Left ventricle myocardium inferior (tissue), 1 donor: ENCODE measurements at regions not wholly inside any gene's neighbourhood (a gene's known extent, or its start where the extent isn't known, plus 50 kb on each side); places are given as distances from the start of the nearest gene placed in this dataset.

Source experiments
- DNase-seq: peaks from one replicate; pipeline ENCODE4 v3.0.0-alpha.2; 2020
- H3K27ac ChIP-seq: fragments of 200-600 bp; replicated peaks from 2 replicates; pipeline ENCODE4 v1.8.0; 2021
- H3K27me3 ChIP-seq: fragments of 200-600 bp; 2 replicates; pipeline ENCODE4 v1.8.0; 2021; ENCODE audit warnings: low read depth
- H3K36me3 ChIP-seq: fragments of 200-600 bp; 2 replicates; pipeline ENCODE4 v1.8.0; 2021
- H3K4me1 ChIP-seq: fragments of 200-600 bp; 2 replicates; pipeline ENCODE4 v1.8.0; 2021
- H3K4me3 ChIP-seq: fragments of 200-600 bp; 2 replicates; pipeline ENCODE4 v1.8.0; 2021; ENCODE audit warnings: mild to moderate bottlenecking, moderate library complexity
- H3K9me3 ChIP-seq: fragments of 200-600 bp; replicated peaks from 2 replicates; pipeline ENCODE4 v1.8.0; 2021
- CTCF ChIP-seq: fragments of 200-600 bp; IDR thresholded peaks from 2 replicates; pipeline ENCODE4 v1.8.0; 2021; ENCODE audit warnings: antibody characterized with exemption, mild to moderate bottlenecking, borderline replicate concordance
- intact Hi-C: fragments of 100-400 bp; cut with micrococcal nuclease; formaldehyde crosslinking; loops from one replicate; pipeline ENCODE4 v1.11.0; 2022
- donor health status: DM: no; HTN: yes; CAD: no; lungs with severe emphysema.

DNA sequence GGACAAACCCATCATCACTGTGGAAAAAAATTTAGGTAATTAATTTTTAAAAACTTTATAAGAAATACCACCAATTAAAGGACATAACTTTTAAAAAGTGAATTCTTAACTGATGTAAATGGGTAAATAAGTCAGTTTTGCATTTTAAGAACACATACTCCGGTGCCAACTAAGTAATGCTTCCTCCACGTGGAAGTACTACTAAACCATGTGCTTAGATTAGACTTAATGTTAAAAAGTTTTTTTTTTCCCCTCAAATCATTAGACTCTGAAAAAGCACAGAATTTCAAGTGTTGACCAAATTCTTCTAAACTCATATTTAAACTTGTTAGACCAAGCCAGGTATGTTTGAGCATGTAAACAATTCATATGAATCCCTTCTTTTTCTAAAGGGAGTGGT is 242.0 kb downstream of the NFKBIZ start:
- intact Hi-C loops, result no loop called here
- Histone ChIP-seq H3K27me3 (no peaks in the 10 kb centered on the region), H3K9me3 (no peaks in the 10 kb centered on the region), H3K27ac (no peak overlapping the region), H3K4me3 (no peak overlapping the region), H3K36me3 (no peaks in the 10 kb centered on the region), H3K4me1 (peaks cover 19% of the 10 kb centered on the region)
- DNase-seq, result no peak
- no peak for TF ChIP-seq CTCF

DNA sequence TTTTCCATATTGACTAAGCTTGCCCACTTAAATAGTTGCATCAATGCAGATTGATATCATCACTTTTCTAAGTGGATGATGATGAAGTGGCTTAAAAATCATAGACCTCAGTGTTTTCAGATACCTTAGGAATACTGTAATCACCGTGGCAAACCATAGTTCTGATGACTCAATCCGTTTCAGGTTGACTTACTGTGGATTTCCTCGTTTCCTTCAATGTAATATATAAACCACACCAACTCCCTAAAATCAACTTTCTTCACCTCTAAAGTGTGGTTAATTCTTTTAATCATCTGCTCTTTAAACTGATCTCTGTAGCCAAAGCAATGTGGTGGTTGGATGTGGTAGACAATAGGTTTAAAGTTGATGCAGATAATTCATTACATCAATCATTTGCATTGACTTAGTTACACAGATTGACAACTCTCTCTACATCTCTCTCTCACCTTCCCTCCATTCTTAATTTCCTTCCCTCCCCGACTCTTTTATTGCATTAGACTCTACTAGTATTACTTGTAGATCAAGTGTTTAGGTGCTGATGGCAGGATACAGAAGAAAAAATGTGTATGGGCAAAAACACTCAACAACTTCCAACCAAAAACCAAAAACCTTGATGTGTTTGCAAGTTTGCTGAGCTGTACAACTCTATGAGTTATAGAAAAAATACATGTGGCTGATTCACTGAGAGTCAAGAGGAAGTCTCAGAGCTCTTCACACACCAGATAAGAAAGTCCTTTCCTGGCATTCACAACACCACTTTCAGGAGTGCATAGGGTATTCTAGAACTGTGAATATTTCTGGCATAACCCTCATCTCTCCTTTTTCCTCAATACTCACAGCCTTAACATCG is 243.5 kb downstream of the NFKBIZ start:
- no peaks in the 10 kb centered on the region for H3K27me3 ChIP-seq
- intact Hi-C loops, result no loop called here
- no peak overlapping the region for H3K4me3 ChIP-seq
- H3K36me3 ChIP-seq, result no peaks in the 10 kb centered on the region
- H3K27ac ChIP-seq, result no peak overlapping the region
- DNase-seq, result no peak
- no peaks in the 10 kb centered on the region for H3K9me3 ChIP-seq
- H3K4me1 ChIP-seq, result peaks cover 19% of the 10 kb centered on the region
- no peak for TF ChIP-seq CTCF

DNA sequence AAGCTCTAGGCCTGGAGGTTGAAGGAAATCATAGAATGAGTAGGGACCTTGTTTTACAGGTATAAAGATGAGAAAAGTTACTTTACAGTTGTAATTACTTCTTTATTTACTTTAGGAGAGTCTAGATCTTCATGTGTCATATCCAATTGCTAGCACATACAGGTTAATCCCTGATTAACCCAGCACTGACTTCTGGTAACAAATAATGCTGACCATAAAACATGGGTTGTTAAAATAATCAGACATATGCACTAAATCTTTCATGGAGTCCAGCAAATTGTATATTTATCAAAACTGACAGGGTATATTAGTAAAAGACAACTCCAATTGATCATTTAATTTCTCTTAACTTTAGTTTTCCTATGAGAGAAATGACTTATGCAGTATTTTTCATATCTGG is 245.2 kb downstream of the NFKBIZ start:
- TF ChIP-seq CTCF, result no peak
- intact Hi-C loops, result no loop called here
- no peak overlapping the region for H3K4me3 ChIP-seq
- no peaks in the 10 kb centered on the region for H3K36me3 ChIP-seq
- H3K27ac ChIP-seq, result no peak overlapping the region
- H3K9me3 ChIP-seq, result no peaks in the 10 kb centered on the region
- DNase-seq, result no peak
- peaks cover 16% of the 10 kb centered on the region for H3K4me1 ChIP-seq
- no peaks in the 10 kb centered on the region for H3K27me3 ChIP-seq

DNA sequence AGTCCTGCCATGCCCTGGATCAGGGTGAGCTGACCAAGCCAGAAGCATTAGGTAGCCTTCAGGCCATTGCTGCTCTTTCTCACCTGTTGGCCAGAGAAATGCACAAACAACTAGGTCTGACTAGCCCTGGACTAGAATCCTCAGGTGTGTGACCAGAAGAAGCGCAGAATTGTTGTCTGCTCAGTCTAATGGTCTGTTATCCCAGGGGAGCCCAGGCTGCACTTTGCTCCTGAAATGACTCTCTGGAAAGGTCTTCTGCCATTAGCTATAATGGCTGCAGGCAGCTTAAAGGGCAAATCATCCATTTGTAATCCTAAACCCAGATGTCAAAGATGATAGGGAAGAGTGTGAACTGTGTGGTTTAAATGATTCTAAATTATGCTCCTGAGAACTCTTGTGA is 246.1 kb downstream of the NFKBIZ start:
- DNase-seq, result no peak
- Histone ChIP-seq H3K4me3 (no peak overlapping the region), H3K27me3 (no peaks in the 10 kb centered on the region), H3K9me3 (no peaks in the 10 kb centered on the region), H3K36me3 (no peaks in the 10 kb centered on the region), H3K27ac (no peak overlapping the region), H3K4me1 (peaks cover 7% of the 10 kb centered on the region)
- TF ChIP-seq CTCF, result no peak
- intact Hi-C loops, result no loop called here

GRCh38 chr3:102096066-102096465 is 246.8 kb downstream of the NFKBIZ start:
- intact Hi-C loops, result no loop called here
- no peak for DNase-seq
- H3K4me3 ChIP-seq, result no peak overlapping the region
- TF ChIP-seq CTCF, result no peak
- H3K27me3 ChIP-seq, result no peaks in the 10 kb centered on the region
- no peak overlapping the region for H3K27ac ChIP-seq
- no peaks in the 10 kb centered on the region for H3K36me3 ChIP-seq
- peaks cover under 1% of the 10 kb centered on the region for H3K4me1 ChIP-seq
- no peaks in the 10 kb centered on the region for H3K9me3 ChIP-seq
